ENCODE measurements at regions not wholly inside any gene's neighbourhood (a gene's known extent, or its start where the extent isn't known, plus 50 kb on each side); places are given as distances from the start of the nearest gene placed in this dataset.

GRCh38 chr4:56260320-56260719 is 127.0 kb downstream of the AASDH start:
- H3K4me3 ChIP-seq (ENCODE audit: low read length): no peak overlapping the region
- no peak overlapping the region for H3K27ac ChIP-seq (ENCODE audit: low read length)
- peaks cover 2% of the 10 kb centered on the region; the same call in 1 of the 2 replicates for H3K9me3 ChIP-seq (ENCODE audit: control insufficient read depth, insufficient read depth, low read length)
- DNase-seq (ENCODE audit: low read depth, low spot score): no peak
- no peaks in the 10 kb centered on the region for H3K27me3 ChIP-seq (ENCODE audit: control insufficient read depth, insufficient read depth, low read length)
- WGBS (ENCODE audit: insufficient coverage, insufficient read length): no CpG with 5 or more reads among the region's 4 CpGs
- no peaks in the 10 kb centered on the region for H3K36me3 ChIP-seq (ENCODE audit: control insufficient read depth, insufficient read depth, low read length)
- H3K4me1 ChIP-seq (ENCODE audit: control insufficient read depth, insufficient read depth, low read length): no peaks in the 10 kb centered on the region

GRCh38 chr4:56259655-56260054 is 127.6 kb downstream of the AASDH start:
- Histone ChIP-seq H3K4me3 (ENCODE audit: low read length) (no peak overlapping the region), H3K27ac (ENCODE audit: low read length) (no peak overlapping the region), H3K9me3 (ENCODE audit: control insufficient read depth, insufficient read depth, low read length) (peaks cover 2% of the 10 kb centered on the region; the same call in 1 of the 2 replicates), H3K36me3 (ENCODE audit: control insufficient read depth, insufficient read depth, low read length) (no peaks in the 10 kb centered on the region), H3K4me1 (ENCODE audit: control insufficient read depth, insufficient read depth, low read length) (no peaks in the 10 kb centered on the region), H3K27me3 (ENCODE audit: control insufficient read depth, insufficient read depth, low read length) (no peaks in the 10 kb centered on the region)
- DNase-seq (ENCODE audit: low read depth, low spot score): no peak
- no CpG with 5 or more reads among the region's 2 CpGs for WGBS (ENCODE audit: insufficient coverage, insufficient read length)

GRCh38 chr4:56255820-56256219 is 131.5 kb downstream of the AASDH start:
- H3K27ac ChIP-seq (ENCODE audit: low read length): no peak overlapping the region
- H3K4me1 ChIP-seq (ENCODE audit: control insufficient read depth, insufficient read depth, low read length): no peaks in the 10 kb centered on the region
- H3K9me3 ChIP-seq (ENCODE audit: control insufficient read depth, insufficient read depth, low read length): peaks cover 2% of the 10 kb centered on the region; the same call in 1 of the 2 replicates
- no peak for DNase-seq (ENCODE audit: low read depth, low spot score)
- no peaks in the 10 kb centered on the region for H3K36me3 ChIP-seq (ENCODE audit: control insufficient read depth, insufficient read depth, low read length)
- no CpG with 5 or more reads among the region's 1 CpG for WGBS (ENCODE audit: insufficient coverage, insufficient read length)
- no peaks in the 10 kb centered on the region; the same call in 1 of the 2 replicates for H3K27me3 ChIP-seq (ENCODE audit: control insufficient read depth, insufficient read depth, low read length)
- no peak overlapping the region for H3K4me3 ChIP-seq (ENCODE audit: low read length)

DNA sequence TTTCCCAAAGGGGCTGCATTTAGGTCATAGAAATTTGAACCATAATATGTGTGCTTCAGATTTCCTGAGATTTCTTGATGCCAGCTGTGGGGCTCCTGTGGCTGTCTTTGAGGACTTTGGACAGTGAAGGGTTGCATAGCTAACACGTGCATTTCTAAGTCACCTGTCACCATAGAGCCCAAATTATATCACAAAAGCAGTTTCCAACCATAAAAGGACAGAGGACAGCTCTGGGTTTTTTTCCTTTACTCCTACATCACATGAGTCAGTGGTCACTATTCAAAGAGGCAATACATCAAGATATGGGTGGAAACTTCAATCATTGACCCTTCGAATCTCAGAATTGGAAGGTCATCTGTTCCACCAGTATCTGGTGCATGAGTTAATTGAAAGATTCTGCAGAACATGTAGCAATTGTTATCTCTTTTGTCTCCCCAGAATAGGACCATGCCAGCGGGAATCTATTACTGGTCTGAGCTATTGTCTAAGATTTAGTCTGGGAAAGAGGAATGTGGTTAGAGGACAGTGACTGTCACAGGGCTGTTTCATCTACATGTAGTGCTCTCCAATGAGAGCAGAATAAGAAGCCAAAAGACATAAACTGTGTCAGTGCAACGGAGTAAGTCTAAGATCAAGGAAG is 133.5 kb downstream of the AASDH start:
- Histone ChIP-seq H3K4me1 (ENCODE audit: control insufficient read depth, insufficient read depth, low read length) (no peaks in the 10 kb centered on the region), H3K27ac (ENCODE audit: low read length) (no peak overlapping the region), H3K36me3 (ENCODE audit: control insufficient read depth, insufficient read depth, low read length) (no peaks in the 10 kb centered on the region), H3K9me3 (ENCODE audit: control insufficient read depth, insufficient read depth, low read length) (peaks cover 2% of the 10 kb centered on the region; the same call in 1 of the 2 replicates), H3K27me3 (ENCODE audit: control insufficient read depth, insufficient read depth, low read length) (no peaks in the 10 kb centered on the region; the same call in 1 of the 2 replicates), H3K4me3 (ENCODE audit: low read length) (no peak overlapping the region)
- WGBS (ENCODE audit: insufficient coverage, insufficient read length): no CpG with 5 or more reads among the region's 4 CpGs
- DNase-seq (ENCODE audit: low read depth, low spot score): no peak

DNA sequence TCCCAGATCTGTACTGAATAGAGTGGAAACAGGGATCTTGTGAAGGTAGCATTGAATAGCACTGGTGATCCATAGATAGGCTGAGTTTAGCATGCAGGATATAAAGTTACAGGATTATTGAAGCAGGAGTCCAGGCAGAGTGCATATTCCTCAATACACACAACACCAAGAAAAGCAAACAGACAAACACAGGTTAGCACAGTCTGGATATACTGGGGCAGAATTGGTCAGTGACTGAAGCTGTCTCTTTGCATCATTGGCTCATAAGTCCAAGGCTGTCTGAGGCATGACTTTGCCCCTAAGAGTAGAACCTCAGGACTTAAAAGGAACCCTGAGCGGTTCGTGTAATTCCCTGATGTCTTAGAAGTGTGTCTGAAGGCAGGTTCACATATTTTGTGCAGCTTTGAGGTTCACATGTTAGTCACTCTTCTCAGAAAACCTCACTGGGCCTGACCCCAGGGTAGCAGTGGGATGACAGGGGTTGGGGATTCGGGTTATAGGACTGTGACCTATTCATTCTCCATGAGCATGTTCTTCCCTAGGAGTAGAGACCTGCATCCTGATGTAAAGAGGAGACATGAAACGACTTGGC is 134.6 kb downstream of the AASDH start:
- Histone ChIP-seq H3K36me3 (ENCODE audit: control insufficient read depth, insufficient read depth, low read length) (no peaks in the 10 kb centered on the region), H3K27ac (ENCODE audit: low read length) (no peak overlapping the region), H3K9me3 (ENCODE audit: control insufficient read depth, insufficient read depth, low read length) (peaks cover 2% of the 10 kb centered on the region; the same call in 1 of the 2 replicates), H3K4me3 (ENCODE audit: low read length) (no peak overlapping the region), H3K4me1 (ENCODE audit: control insufficient read depth, insufficient read depth, low read length) (no peaks in the 10 kb centered on the region), H3K27me3 (ENCODE audit: control insufficient read depth, insufficient read depth, low read length) (no peaks in the 10 kb centered on the region; the same call in 1 of the 2 replicates)
- DNase-seq (ENCODE audit: low read depth, low spot score): no peak
- no CpG with 5 or more reads among the region's 4 CpGs for WGBS (ENCODE audit: insufficient coverage, insufficient read length)

- DNase-seq (ENCODE audit: low read depth, low spot score): no peak
- H3K4me3 ChIP-seq (ENCODE audit: low read length): no peak overlapping the region
- peaks cover 2% of the 10 kb centered on the region; the same call in 1 of the 2 replicates for H3K9me3 ChIP-seq (ENCODE audit: control insufficient read depth, insufficient read depth, low read length)
- H3K27me3 ChIP-seq (ENCODE audit: control insufficient read depth, insufficient read depth, low read length): no peaks in the 10 kb centered on the region; the same call in 1 of the 2 replicates
- WGBS (ENCODE audit: insufficient coverage, insufficient read length): no CpG with 5 or more reads among the region's 3 CpGs
- no peaks in the 10 kb centered on the region for H3K36me3 ChIP-seq (ENCODE audit: control insufficient read depth, insufficient read depth, low read length)
- no peaks in the 10 kb centered on the region for H3K4me1 ChIP-seq (ENCODE audit: control insufficient read depth, insufficient read depth, low read length)
- no peak overlapping the region for H3K27ac ChIP-seq (ENCODE audit: low read length)
Measured at GRCh38 chr4:56251556-56251955, 135.7 kb downstream of the AASDH start.

DNA sequence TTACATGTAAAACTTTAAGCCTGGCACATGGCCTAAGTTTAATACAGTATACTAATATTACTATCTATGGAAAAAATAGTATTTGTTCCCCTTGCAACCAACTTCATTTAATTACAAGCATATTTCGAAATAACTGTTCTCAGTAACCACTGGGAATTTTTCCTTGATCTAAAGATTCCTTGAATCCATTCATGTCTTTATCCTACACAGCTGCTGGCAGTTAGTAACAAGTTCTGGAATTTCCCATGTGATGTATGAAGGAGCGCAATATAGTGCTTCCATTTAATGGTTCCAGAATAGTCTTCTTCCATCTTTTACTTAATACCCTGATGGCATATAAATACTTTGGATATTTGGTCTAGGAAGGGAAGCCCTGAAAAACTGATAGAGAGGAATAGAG is 136.5 kb downstream of the AASDH start:
- Histone ChIP-seq H3K27me3 (ENCODE audit: control insufficient read depth, insufficient read depth, low read length) (no peaks in the 10 kb centered on the region; the same call in 1 of the 2 replicates), H3K4me3 (ENCODE audit: low read length) (no peak overlapping the region), H3K4me1 (ENCODE audit: control insufficient read depth, insufficient read depth, low read length) (peaks cover 3% of the 10 kb centered on the region; the same call in 1 of the 2 replicates), H3K36me3 (ENCODE audit: control insufficient read depth, insufficient read depth, low read length) (no peaks in the 10 kb centered on the region), H3K9me3 (ENCODE audit: control insufficient read depth, insufficient read depth, low read length) (no peaks in the 10 kb centered on the region), H3K27ac (ENCODE audit: low read length) (no peak overlapping the region)
- no CpG with 5 or more reads among the region's 2 CpGs for WGBS (ENCODE audit: insufficient coverage, insufficient read length)
- DNase-seq (ENCODE audit: low read depth, low spot score): no peak

DNA sequence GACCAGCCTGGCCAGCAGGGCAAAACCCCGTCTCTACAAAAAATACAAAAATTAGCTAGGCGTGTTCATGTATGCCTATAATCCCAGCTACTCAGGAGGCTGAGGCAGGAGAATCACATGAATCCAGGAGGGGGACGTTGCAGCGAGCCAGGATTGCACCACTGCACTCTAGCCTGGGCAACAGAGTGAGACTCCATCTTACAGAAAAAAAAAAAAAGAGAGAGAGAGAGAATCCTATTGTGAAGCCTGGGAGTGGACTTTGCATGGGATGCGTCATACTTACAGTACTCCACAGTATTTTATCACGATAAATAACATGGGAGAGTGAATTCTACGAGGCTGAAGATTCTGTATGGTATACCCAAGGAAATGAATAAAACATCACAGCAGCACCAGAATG is 139.6 kb downstream of the AASDH start:
- H3K27ac ChIP-seq (ENCODE audit: low read length): no peak overlapping the region
- no peak for DNase-seq (ENCODE audit: low read depth, low spot score)
- no peak overlapping the region for H3K4me3 ChIP-seq (ENCODE audit: low read length)
- no peaks in the 10 kb centered on the region for H3K9me3 ChIP-seq (ENCODE audit: control insufficient read depth, insufficient read depth, low read length)
- no CpG with 5 or more reads among the region's 7 CpGs for WGBS (ENCODE audit: insufficient coverage, insufficient read length)
- H3K36me3 ChIP-seq (ENCODE audit: control insufficient read depth, insufficient read depth, low read length): no peaks in the 10 kb centered on the region
- no peaks in the 10 kb centered on the region for H3K27me3 ChIP-seq (ENCODE audit: control insufficient read depth, insufficient read depth, low read length)
- peaks cover 3% of the 10 kb centered on the region; the same call in 1 of the 2 replicates for H3K4me1 ChIP-seq (ENCODE audit: control insufficient read depth, insufficient read depth, low read length)

DNA sequence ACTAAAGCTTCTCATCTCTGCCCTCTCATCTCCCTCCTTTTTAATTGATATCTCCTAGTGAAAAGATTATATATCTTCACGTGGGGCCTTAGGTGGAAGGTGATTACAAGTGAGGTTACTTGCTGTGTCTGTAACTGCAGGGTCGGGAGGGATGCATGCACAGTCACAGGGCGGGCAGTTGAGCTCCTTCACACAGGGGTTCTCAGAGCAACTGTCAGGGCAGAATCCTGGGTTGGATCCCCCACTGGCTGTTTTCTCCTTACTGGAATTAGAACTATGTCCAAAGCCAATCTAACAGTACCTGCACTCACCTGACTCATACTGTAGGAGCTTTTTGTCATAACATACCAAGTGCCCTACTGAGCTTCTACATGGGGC is 141.1 kb downstream of the AASDH start:
- H3K4me1 ChIP-seq (ENCODE audit: control insufficient read depth, insufficient read depth, low read length): peaks cover 3% of the 10 kb centered on the region; the same call in 1 of the 2 replicates
- H3K27ac ChIP-seq (ENCODE audit: low read length): no peak overlapping the region
- WGBS (ENCODE audit: insufficient coverage, insufficient read length): no CpG with 5 or more reads among the region's 3 CpGs
- no peak overlapping the region for H3K4me3 ChIP-seq (ENCODE audit: low read length)
- no peaks in the 10 kb centered on the region for H3K36me3 ChIP-seq (ENCODE audit: control insufficient read depth, insufficient read depth, low read length)
- no peaks in the 10 kb centered on the region for H3K9me3 ChIP-seq (ENCODE audit: control insufficient read depth, insufficient read depth, low read length)
- H3K27me3 ChIP-seq (ENCODE audit: control insufficient read depth, insufficient read depth, low read length): no peaks in the 10 kb centered on the region
- no peak for DNase-seq (ENCODE audit: low read depth, low spot score)

DNA sequence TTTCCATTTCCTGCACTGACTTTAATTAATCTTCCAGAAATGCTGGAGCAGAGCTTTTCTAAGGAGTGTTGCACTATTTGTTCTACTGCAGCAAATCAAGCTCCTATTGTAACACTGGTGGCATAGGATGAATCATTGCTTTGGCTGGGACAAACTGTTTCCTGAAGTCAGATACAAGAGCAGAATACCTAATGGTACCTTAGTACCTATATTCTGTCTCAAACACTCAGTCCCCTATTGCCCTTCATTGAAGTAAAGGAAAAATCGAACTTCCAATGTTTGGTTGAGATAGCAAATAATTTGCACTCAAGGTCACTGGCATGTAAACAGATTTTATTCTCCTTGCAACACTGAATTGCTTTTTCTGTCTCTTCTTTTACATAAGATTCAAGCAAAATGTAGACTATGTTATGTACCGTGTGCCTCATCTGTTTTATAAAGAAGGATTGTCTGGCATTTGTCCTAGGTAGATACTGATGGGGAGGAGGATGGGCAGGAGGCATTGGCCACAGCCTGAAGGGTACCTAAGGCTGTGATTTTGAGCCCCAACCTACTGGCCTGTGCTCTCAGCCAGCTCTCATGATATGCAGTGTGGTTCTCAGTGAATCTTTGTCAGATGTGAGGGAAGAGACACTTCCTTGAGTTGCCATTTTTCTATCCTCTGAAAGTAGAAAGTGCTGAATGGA is 141.6 kb downstream of the AASDH start:
- WGBS (ENCODE audit: insufficient coverage, insufficient read length): no CpG with 5 or more reads among the region's 2 CpGs
- Histone ChIP-seq H3K27me3 (ENCODE audit: control insufficient read depth, insufficient read depth, low read length) (no peaks in the 10 kb centered on the region), H3K27ac (ENCODE audit: low read length) (no peak overlapping the region), H3K9me3 (ENCODE audit: control insufficient read depth, insufficient read depth, low read length) (no peaks in the 10 kb centered on the region), H3K36me3 (ENCODE audit: control insufficient read depth, insufficient read depth, low read length) (no peaks in the 10 kb centered on the region), H3K4me1 (ENCODE audit: control insufficient read depth, insufficient read depth, low read length) (peaks cover 3% of the 10 kb centered on the region; the same call in 1 of the 2 replicates), H3K4me3 (ENCODE audit: low read length) (no peak overlapping the region)
- DNase-seq (ENCODE audit: low read depth, low spot score): no peak
